ENCODE measurements at regions not wholly inside any gene's neighbourhood (a gene's known extent, or its start where the extent isn't known, plus 50 kb on each side); places are given as distances from the start of the nearest gene placed in this dataset.

DNA sequence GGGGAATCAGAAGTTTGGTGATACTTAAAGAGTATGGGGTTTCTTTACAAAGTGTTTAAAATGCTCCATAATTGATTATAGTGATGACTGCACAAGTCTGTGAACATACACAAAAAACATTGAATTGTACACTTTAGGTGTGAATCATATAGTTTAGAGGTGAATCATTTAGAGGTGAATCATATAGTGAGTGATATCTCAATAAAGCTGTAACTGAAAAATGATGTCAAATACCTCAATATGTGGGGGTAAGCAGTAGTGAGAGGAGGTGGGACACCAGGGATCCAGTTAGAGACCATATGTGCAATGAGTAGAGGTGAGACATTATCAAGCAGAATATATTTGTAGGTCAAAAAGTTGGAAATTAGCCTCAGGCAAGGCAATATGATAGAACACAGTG, 264.5 kb downstream of the PMP22 start:
- intact Hi-C loops (cut with DNase I) = no loop called here
- Histone ChIP-seq H3K27me3 (no peaks in the 10 kb centered on the region), H3K9me3 (no peaks in the 10 kb centered on the region), H3K4me1 (no peaks in the 10 kb centered on the region), H3K36me3 (no peaks in the 10 kb centered on the region), H3K4me3 (no peak overlapping the region), H3K27ac (replicated peaks in 1 of 4) (no peak overlapping the region)
- no peak for TF ChIP-seq POLR2AphosphoS5 (IDR thresholded peaks at IDR 0.05)
- no peak for TF ChIP-seq POLR2A (IDR thresholded peaks at IDR 0.05; ENCODE audit: low read depth)
- TF ChIP-seq, protein P1, sequence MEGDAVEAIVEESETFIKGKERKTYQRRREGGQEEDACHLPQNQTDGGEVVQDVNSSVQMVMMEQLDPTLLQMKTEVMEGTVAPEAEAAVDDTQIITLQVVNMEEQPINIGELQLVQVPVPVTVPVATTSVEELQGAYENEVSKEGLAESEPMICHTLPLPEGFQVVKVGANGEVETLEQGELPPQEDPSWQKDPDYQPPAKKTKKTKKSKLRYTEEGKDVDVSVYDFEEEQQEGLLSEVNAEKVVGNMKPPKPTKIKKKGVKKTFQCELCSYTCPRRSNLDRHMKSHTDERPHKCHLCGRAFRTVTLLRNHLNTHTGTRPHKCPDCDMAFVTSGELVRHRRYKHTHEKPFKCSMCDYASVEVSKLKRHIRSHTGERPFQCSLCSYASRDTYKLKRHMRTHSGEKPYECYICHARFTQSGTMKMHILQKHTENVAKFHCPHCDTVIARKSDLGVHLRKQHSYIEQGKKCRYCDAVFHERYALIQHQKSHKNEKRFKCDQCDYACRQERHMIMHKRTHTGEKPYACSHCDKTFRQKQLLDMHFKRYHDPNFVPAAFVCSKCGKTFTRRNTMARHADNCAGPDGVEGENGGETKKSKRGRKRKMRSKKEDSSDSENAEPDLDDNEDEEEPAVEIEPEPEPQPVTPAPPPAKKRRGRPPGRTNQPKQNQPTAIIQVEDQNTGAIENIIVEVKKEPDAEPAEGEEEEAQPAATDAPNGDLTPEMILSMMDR (IDR thresholded peaks at IDR 0.05) = no peak
- TF ChIP-seq EP300 (IDR thresholded peaks at IDR 0.05) = no peak
- no peak for DNase-seq (ENCODE audit: extremely low spot score)

DNA sequence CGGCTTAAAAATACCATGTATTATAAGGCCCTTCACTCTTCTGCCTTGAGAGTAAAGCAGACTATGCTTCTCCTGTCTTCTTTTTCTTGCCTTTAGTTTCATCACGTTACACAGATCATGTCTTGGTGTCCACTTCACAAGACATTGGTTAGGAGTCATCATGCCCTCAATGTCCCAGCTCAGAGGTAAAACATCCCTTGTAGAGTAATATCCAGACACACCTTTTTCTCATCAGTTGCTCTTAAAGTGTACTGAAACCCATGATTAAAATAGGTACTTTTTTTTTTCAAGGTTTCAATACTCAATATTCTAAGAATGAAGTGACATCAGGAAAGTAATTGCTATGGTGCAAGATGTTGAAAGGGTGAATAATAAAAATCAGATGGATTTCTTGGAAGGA, 267.8 kb downstream of the PMP22 start:
- no peaks in the 10 kb centered on the region for H3K36me3 ChIP-seq
- intact Hi-C loops (cut with DNase I) = no loop called here

DNA sequence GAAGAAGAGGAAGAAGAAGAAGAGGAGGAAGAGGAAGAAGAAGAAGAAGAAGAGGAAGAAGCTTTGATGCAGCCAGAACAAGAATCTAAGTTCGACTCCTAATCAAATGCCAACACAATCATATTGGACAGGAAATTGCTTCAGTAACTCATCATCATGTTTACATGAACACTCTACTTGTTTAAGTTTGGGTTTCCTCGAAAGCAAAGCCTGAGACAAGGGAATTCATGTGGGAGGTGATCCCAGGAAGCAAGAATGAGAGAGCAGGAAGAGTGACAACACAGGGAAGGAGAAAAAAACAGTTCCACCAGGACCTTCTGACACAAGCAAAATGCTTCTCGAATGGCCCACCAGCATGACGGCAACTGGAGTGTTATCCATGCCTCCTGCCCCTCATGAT, 279.0 kb downstream of the PMP22 start:
- H3K36me3 ChIP-seq = no peaks in the 10 kb centered on the region
- H3K4me1 ChIP-seq = no peaks in the 10 kb centered on the region
- H3K4me3 ChIP-seq = no peak overlapping the region
- no peaks in the 10 kb centered on the region for H3K9me3 ChIP-seq
- WGBS = 41% methylated on average over 4 of the region's 4 CpGs
- TF ChIP-seq POLR2AphosphoS5 (IDR thresholded peaks at IDR 0.05) = no peak
- TF ChIP-seq, protein P1 (IDR thresholded peaks at IDR 0.05) = no peak
- no peak for TF ChIP-seq POLR2A (IDR thresholded peaks at IDR 0.05; ENCODE audit: low read depth)
- TF ChIP-seq EP300 (IDR thresholded peaks at IDR 0.05) = no peak
- H3K27ac ChIP-seq (replicated peaks in 1 of 4) = no peak overlapping the region
- H3K27me3 ChIP-seq = peaks cover 0 to 9% (median 0%) of the 10 kb centered on the region in 4 donors
- no peak for DNase-seq (ENCODE audit: extremely low spot score)
- intact Hi-C loops (cut with DNase I) = loop anchor here (10.0 kb wide), 1 partner anchor 61 kb away; no protein-coding TSS in a partner anchor

More for the DNA sequence above, 267.8 kb downstream of the PMP22 start:
- Histone ChIP-seq H3K4me3 (no peak overlapping the region), H3K9me3 (no peaks in the 10 kb centered on the region), H3K27ac (replicated peaks in 1 of 4) (no peak overlapping the region), H3K4me1 (no peaks in the 10 kb centered on the region), H3K27me3 (no peaks in the 10 kb centered on the region)
- no peak for DNase-seq (ENCODE audit: extremely low spot score)
- TF ChIP-seq POLR2A (IDR thresholded peaks at IDR 0.05; ENCODE audit: low read depth) (no peak), POLR2AphosphoS5 (IDR thresholded peaks at IDR 0.05) (no peak), EP300 (IDR thresholded peaks at IDR 0.05) (no peak)
- TF ChIP-seq, protein P1 (IDR thresholded peaks at IDR 0.05) = no peak
- WGBS = 92% methylated on average over 2 of the region's 2 CpGs

DNA sequence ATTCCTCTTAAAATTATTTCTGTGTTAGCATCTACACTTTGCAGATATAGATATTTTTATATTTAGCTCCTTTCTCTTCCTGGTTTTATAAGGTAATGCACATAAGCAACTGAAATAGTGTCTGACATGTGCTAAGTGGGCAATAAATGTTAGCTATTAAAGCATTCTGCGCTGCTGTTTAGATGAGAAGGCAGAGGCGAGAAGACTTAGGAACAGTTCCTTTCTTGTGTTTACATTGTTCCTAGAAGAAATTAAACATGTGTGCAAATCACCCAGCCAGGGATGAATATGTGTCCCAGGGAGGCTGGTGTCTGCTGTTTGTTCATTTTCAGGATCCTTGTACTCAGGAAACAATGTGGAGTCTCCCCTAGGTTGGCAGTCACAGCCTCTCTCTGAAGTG, 292.3 kb downstream of the PMP22 start:
- 43% methylated on average over 2 of the region's 2 CpGs for WGBS
- TF ChIP-seq, protein P1 (IDR thresholded peaks at IDR 0.05) = no peak
- TF ChIP-seq POLR2A (IDR thresholded peaks at IDR 0.05; ENCODE audit: low read depth) (no peak), POLR2AphosphoS5 (IDR thresholded peaks at IDR 0.05) (no peak), EP300 (IDR thresholded peaks at IDR 0.05) (no peak)
- H3K27me3 ChIP-seq = peaks cover 0 to 28% (median 0%) of the 10 kb centered on the region in 4 donors
- intact Hi-C loops (cut with DNase I) = no loop called here
- H3K4me3 ChIP-seq = no peak overlapping the region
- DNase-seq (ENCODE audit: extremely low spot score) = no peak
- no peaks in the 10 kb centered on the region for H3K4me1 ChIP-seq
- no peaks in the 10 kb centered on the region for H3K36me3 ChIP-seq
- peaks cover 0 to 24% (median 18%) of the 10 kb centered on the region in 4 donors for H3K9me3 ChIP-seq
- no peak overlapping the region for H3K27ac ChIP-seq (replicated peaks in 1 of 4)

DNA sequence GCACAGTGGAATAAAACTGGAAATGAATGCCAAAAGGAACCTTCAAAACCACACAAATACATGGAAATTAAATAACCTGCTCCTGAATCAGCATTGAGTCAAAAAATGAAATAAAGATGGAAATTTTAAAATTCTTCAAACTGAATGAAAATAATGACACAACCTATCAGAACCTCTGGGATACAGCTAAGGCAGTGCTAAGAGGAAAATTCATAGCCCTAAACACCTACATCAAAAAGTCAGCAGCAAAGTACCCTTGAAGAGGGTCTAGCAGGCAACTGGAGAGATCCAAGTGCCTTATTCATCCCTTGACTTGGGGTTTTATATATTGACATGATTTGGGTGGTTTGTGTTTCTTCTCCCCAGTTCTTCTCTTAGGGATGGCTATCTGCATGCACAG, 294.1 kb downstream of the PMP22 start:
- Histone ChIP-seq H3K4me3 (no peak overlapping the region), H3K36me3 (no peaks in the 10 kb centered on the region), H3K27ac (replicated peaks in 1 of 4) (no peak overlapping the region), H3K27me3 (peaks cover 0 to 19% (median 0%) of the 10 kb centered on the region in 4 donors), H3K9me3 (peaks cover 0 to 24% (median 21%) of the 10 kb centered on the region in 4 donors), H3K4me1 (no peaks in the 10 kb centered on the region)
- no peak for DNase-seq (ENCODE audit: extremely low spot score)
- TF ChIP-seq POLR2A (IDR thresholded peaks at IDR 0.05; ENCODE audit: low read depth) (no peak), POLR2AphosphoS5 (IDR thresholded peaks at IDR 0.05) (no peak), EP300 (IDR thresholded peaks at IDR 0.05) (no peak)
- TF ChIP-seq, protein P1 (IDR thresholded peaks at IDR 0.05) = no peak
- intact Hi-C loops (cut with DNase I) = no loop called here

Data from esophagus muscularis mucosa (tissue), 4 donors.